H9 (cell line): ENCODE measurements at regions not wholly inside any gene's neighbourhood (a gene's known extent, or its start where the extent isn't known, plus 50 kb on each side); places are given as distances from the start of the nearest gene placed in this dataset.

Source experiments
- DNase-seq: peaks from one replicate; pipeline ENCODE4 v3.0.0-alpha.2; 2017
- H2AFZ ChIP-seq: one replicate; pipeline ENCODE4 v1.6.1; 2013; ENCODE audit warnings: mild to moderate bottlenecking, low read length, control low read depth, moderate library complexity
- H2AK5ac ChIP-seq: 2 replicates; pipeline ENCODE4 v1.6.1; 2013; ENCODE audit warnings: low read length, control low read depth, mixed read lengths; ENCODE audit not compliant: insufficient read length
- H2BK120ac ChIP-seq: one replicate; pipeline ENCODE4 v1.6.1; 2013; ENCODE audit warnings: low read depth, mild to moderate bottlenecking, low read length, control low read depth, inconsistent platforms; ENCODE audit not compliant: poor library complexity, severe bottlenecking
- H2BK12ac ChIP-seq: 2 replicates; pipeline ENCODE4 v1.6.1; 2013; ENCODE audit warnings: low read length, control low read depth, mixed read lengths, low read depth; ENCODE audit not compliant: insufficient read length
- H2BK15ac ChIP-seq: 2 replicates; pipeline ENCODE4 v1.6.1; 2013; ENCODE audit warnings: low read depth, low read length, control low read depth
- H2BK20ac ChIP-seq: one replicate; pipeline ENCODE4 v1.6.1; 2013; ENCODE audit warnings: low read depth, mild to moderate bottlenecking, low read length, control low read depth, inconsistent platforms; ENCODE audit not compliant: poor library complexity, severe bottlenecking
- H2BK5ac ChIP-seq: 2 replicates; pipeline ENCODE4 v1.6.1; 2013; ENCODE audit warnings: low read length, control low read depth, mixed read lengths; ENCODE audit not compliant: insufficient read length
- H3K14ac ChIP-seq: 2 replicates; pipeline ENCODE4 v1.6.1; 2013; ENCODE audit warnings: low read length, control low read depth; ENCODE audit not compliant: insufficient read depth
- H3K18ac ChIP-seq: 2 replicates; pipeline ENCODE4 v1.6.1; 2013; ENCODE audit warnings: low read depth, mild to moderate bottlenecking, mixed read lengths, low read length, control low read depth; ENCODE audit not compliant: insufficient read length
- H3K23ac ChIP-seq: 2 replicates; pipeline ENCODE4 v1.6.1; 2013; ENCODE audit warnings: low read length, control low read depth, mixed read lengths, low read depth; ENCODE audit not compliant: insufficient read length
- H3K23me2 ChIP-seq: 2 replicates; pipeline ENCODE4 v1.6.1; 2013; ENCODE audit warnings: low read depth, mild to moderate bottlenecking, mixed read lengths, low read length, control low read depth; ENCODE audit not compliant: insufficient read length, poor library complexity, severe bottlenecking
- H3K27ac ChIP-seq: 2 replicates; pipeline ENCODE4 v1.5.1; 2013; ENCODE audit warnings: low read length, control low read depth, mixed read lengths, low read depth; ENCODE audit not compliant: insufficient read length
- H3K27me3 ChIP-seq: 2 replicates; pipeline ENCODE4 v1.6.1; 2013; ENCODE audit warnings: low read length, control low read depth, inconsistent platforms; ENCODE audit not compliant: insufficient read depth
- H3K4ac ChIP-seq: 2 replicates; pipeline ENCODE4 v1.6.1; 2013; ENCODE audit warnings: low read depth, mild to moderate bottlenecking, control low read depth, inconsistent platforms, low read length, moderate library complexity
- H3K4me1 ChIP-seq: 2 replicates; pipeline ENCODE4 v1.6.1; 2013; ENCODE audit warnings: low read length, control low read depth, inconsistent platforms; ENCODE audit not compliant: insufficient read depth
- H3K4me2 ChIP-seq: 2 replicates; pipeline ENCODE4 v1.6.1; 2013; ENCODE audit warnings: low read length, control low read depth, mixed read lengths; ENCODE audit not compliant: insufficient read length, insufficient read depth
- H3K56ac ChIP-seq: 2 replicates; pipeline ENCODE4 v1.6.1; 2013; ENCODE audit warnings: low read depth, mild to moderate bottlenecking, mixed read lengths, low read length, control low read depth; ENCODE audit not compliant: insufficient read length
- H3K79me1 ChIP-seq: 2 replicates; pipeline ENCODE4 v1.6.1; 2013; ENCODE audit warnings: low read depth, mild to moderate bottlenecking, moderate library complexity, low read length, control low read depth, inconsistent platforms; ENCODE audit not compliant: insufficient read depth, poor library complexity, severe bottlenecking
- H3K79me2 ChIP-seq: 2 replicates; pipeline ENCODE4 v1.6.1; 2013; ENCODE audit warnings: low read length, control low read depth, inconsistent platforms; ENCODE audit not compliant: insufficient read depth
- H3K9ac ChIP-seq: 2 replicates; pipeline ENCODE4 v1.6.1; 2013; ENCODE audit warnings: low read length, control low read depth, mixed read lengths; ENCODE audit not compliant: insufficient read length; ENCODE audit errors: extremely low read depth
- H3K9me3 ChIP-seq: one replicate; pipeline ENCODE4 v1.6.1; 2013; ENCODE audit warnings: low read depth, low read length, inconsistent platforms; ENCODE audit not compliant: control insufficient read depth
- H3T11ph ChIP-seq: one replicate; pipeline ENCODE4 v1.6.1; 2013; ENCODE audit warnings: mild to moderate bottlenecking, low read length, control low read depth, inconsistent platforms
- H4K20me1 ChIP-seq: one replicate; pipeline ENCODE4 v1.6.1; 2013; ENCODE audit not compliant: control insufficient read depth, insufficient read length, insufficient read depth
- H4K5ac ChIP-seq: 2 replicates; pipeline ENCODE4 v1.6.1; 2013; ENCODE audit warnings: low read depth, mild to moderate bottlenecking, mixed read lengths, low read length, control low read depth; ENCODE audit not compliant: insufficient read length
- H4K8ac ChIP-seq: replicated peaks from 2 replicates; pipeline ENCODE4 v1.6.1; 2013; ENCODE audit warnings: low read length, control low read depth, mixed read lengths, low read depth; ENCODE audit not compliant: insufficient read length
- H4K91ac ChIP-seq: 2 replicates; pipeline ENCODE4 v1.6.1; 2013; ENCODE audit warnings: low read depth, mild to moderate bottlenecking, moderate library complexity, mixed read lengths, low read length, control low read depth; ENCODE audit not compliant: insufficient read length
- H3K27ac Mint-ChIP-seq, 3 experiments: 2 replicates in 2 of 3; 3 replicates in 1 of 3; pipeline ENCODE4 v1.8.0; 2020 to 2021; ENCODE audit warnings: mixed read lengths in 3 of 3, mild to moderate bottlenecking in 1 of 3, moderate library complexity in 1 of 3
- H3K27me3 Mint-ChIP-seq: 2 replicates; pipeline ENCODE4 v1.8.0; 2021; ENCODE audit warnings: low read depth, mild to moderate bottlenecking, moderate library complexity, mixed read lengths
- H3K36me3 Mint-ChIP-seq, 3 experiments: 2 replicates in 2 of 3; 3 replicates in 1 of 3; pipeline ENCODE4 v1.8.0; 2020 to 2021; ENCODE audit warnings: low read depth in 3 of 3, mixed read lengths in 3 of 3; ENCODE audit not compliant: insufficient read depth in 1 of 3
- H3K4me1 Mint-ChIP-seq, 2 experiments: 2 replicates each; pipeline ENCODE4 v1.8.0; 2020; ENCODE audit warnings: mixed read lengths in 2 of 2
- H3K4me3 Mint-ChIP-seq, 2 experiments: 2 replicates in 1 of 2; 3 replicates in 1 of 2; pipeline ENCODE4 v1.8.0; 2020 to 2021; ENCODE audit warnings: mild to moderate bottlenecking in 2 of 2, mixed read lengths in 2 of 2, moderate library complexity in 1 of 2
- H3K9me3 Mint-ChIP-seq, 2 experiments: 2 replicates in 1 of 2; 3 replicates in 1 of 2; pipeline ENCODE4 v1.8.0; 2020; ENCODE audit warnings: mild to moderate bottlenecking in 2 of 2, mixed read lengths in 2 of 2, moderate library complexity in 1 of 2
- TF ChIP-seq, protein P1 (sequence below): fragments of 200-600 bp; sonication (generic); conservative IDR thresholded peaks from 3 replicates; pipeline ENCODE4 v1.8.0; 2021; ENCODE audit warnings: antibody characterized with exemption, mild to moderate bottlenecking

DNA sequence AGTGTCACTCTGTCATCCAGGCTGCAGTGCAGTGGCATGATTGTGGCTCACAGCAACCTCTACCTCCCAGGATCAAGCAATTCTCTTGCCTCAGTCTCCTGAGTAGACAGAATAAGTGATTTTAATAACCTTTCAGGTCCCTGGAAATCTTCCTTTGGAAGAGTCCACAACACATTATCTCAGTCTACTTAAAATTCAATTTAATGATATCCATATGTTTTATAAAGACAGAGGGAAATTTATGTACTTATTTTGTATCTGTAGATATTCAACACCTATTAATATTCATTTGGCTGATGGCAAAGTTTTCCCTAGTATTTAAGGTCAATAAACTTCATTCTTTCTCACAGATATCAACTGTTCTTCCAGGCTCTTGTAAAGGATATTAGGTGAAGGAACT lies 881.4 kb upstream of the GJE1 start:
- H2BK120ac ChIP-seq: no peak overlapping the region
- no peak overlapping the region for H3K4me2 ChIP-seq
- H4K5ac ChIP-seq: no peak overlapping the region
- no peak overlapping the region for H3K56ac ChIP-seq
- no peak overlapping the region for H4K91ac ChIP-seq
- peak overlapping the region in 2 of 3 experiments; percentile 66 to 82; a peak in 3 of 7 replicates for H3K27ac Mint-ChIP-seq
- H3K79me1 ChIP-seq: no peaks in the 10 kb centered on the region
- no peak overlapping the region for H2AFZ ChIP-seq
- H4K20me1 ChIP-seq: no peaks in the 10 kb centered on the region
- no peak overlapping the region for H3K14ac ChIP-seq
- TF ChIP-seq, protein P1, sequence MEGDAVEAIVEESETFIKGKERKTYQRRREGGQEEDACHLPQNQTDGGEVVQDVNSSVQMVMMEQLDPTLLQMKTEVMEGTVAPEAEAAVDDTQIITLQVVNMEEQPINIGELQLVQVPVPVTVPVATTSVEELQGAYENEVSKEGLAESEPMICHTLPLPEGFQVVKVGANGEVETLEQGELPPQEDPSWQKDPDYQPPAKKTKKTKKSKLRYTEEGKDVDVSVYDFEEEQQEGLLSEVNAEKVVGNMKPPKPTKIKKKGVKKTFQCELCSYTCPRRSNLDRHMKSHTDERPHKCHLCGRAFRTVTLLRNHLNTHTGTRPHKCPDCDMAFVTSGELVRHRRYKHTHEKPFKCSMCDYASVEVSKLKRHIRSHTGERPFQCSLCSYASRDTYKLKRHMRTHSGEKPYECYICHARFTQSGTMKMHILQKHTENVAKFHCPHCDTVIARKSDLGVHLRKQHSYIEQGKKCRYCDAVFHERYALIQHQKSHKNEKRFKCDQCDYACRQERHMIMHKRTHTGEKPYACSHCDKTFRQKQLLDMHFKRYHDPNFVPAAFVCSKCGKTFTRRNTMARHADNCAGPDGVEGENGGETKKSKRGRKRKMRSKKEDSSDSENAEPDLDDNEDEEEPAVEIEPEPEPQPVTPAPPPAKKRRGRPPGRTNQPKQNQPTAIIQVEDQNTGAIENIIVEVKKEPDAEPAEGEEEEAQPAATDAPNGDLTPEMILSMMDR: no peak
- H3K4me1 Mint-ChIP-seq: peaks cover 0 to 3% of the 10 kb centered on the region in 2 experiments; a peak in 2 of 4 replicates
- no peaks in the 10 kb centered on the region for H3K27me3 Mint-ChIP-seq
- H3K27me3 ChIP-seq: no peaks in the 10 kb centered on the region
- DNase-seq: no peak
- H3K4ac ChIP-seq: no peak overlapping the region
- no peaks in the 10 kb centered on the region for H3K4me1 ChIP-seq
- no peak overlapping the region for H3T11ph ChIP-seq
- H4K8ac ChIP-seq: no peak overlapping the region
- H3K23ac ChIP-seq: no peak overlapping the region
- no peak overlapping the region for H3K9ac ChIP-seq
- H2AK5ac ChIP-seq: no peak overlapping the region
- H3K23me2 ChIP-seq: no peaks in the 10 kb centered on the region
- no peaks in the 10 kb centered on the region for H3K9me3 Mint-ChIP-seq
- H2BK5ac ChIP-seq: no peak overlapping the region
- no peak overlapping the region for H3K18ac ChIP-seq
- H3K9me3 ChIP-seq: no peaks in the 10 kb centered on the region
- no peak overlapping the region for H2BK20ac ChIP-seq
- no peak overlapping the region for H3K4me3 Mint-ChIP-seq
- H3K79me2 ChIP-seq: no peaks in the 10 kb centered on the region
- no peak overlapping the region for H2BK15ac ChIP-seq
- H3K27ac ChIP-seq: no peak overlapping the region
- H3K36me3 Mint-ChIP-seq: no peaks in the 10 kb centered on the region
- no peak overlapping the region for H2BK12ac ChIP-seq
